Spleen (tissue), 11 donors: ENCODE measurements at regions not wholly inside any gene's neighbourhood (a gene's known extent, or its start where the extent isn't known, plus 50 kb on each side); places are given as distances from the start of the nearest gene placed in this dataset.

ENCODE experiments used
- DNase-seq: peaks from one replicate; pipeline ENCODE4 v3.0.0-alpha.2; 2020
- H3K27ac ChIP-seq, 8 donors: fragments of 200-600 bp; sonication (generic) in 7 of 8; 1 replicate in 4 of 8; 2 replicates in 4 of 8; pipeline versions ENCODE4 v1.5.0 to v1.8.0; 2016 to 2021; ENCODE audit warnings: inconsistent platforms in 4 of 8, mild to moderate bottlenecking in 4 of 8, moderate library complexity in 1 of 8
- H3K27me3 ChIP-seq, 7 donors: fragments of 200-600 bp; sonication (generic) in 6 of 7; replicated peaks in 1 of 7; 1 replicate in 4 of 7; 2 replicates in 3 of 7; pipeline versions ENCODE4 v1.5.0 to v1.8.0; 2016 to 2021; ENCODE audit warnings: inconsistent platforms in 3 of 7, mild to moderate bottlenecking in 1 of 7
- H3K36me3 ChIP-seq, 6 donors: fragments of 200-600 bp; sonication (generic) in 5 of 6; 1 replicate in 4 of 6; 2 replicates in 2 of 6; pipeline versions ENCODE4 v1.5.0 to v1.8.0; 2016 to 2021; ENCODE audit warnings: inconsistent platforms in 2 of 6
- H3K4me1 ChIP-seq, 6 donors: fragments of 200-600 bp; sonication (generic) in 5 of 6; 1 replicate in 3 of 6; 2 replicates in 3 of 6; pipeline versions ENCODE4 v1.5.0 to v1.8.0; 2016 to 2021; ENCODE audit warnings: inconsistent platforms in 3 of 6
- H3K4me3 ChIP-seq, 8 donors: fragments of 200-600 bp; sonication (generic) in 7 of 8; 1 replicate in 4 of 8; 2 replicates in 4 of 8; pipeline versions ENCODE4 v1.5.0 to v1.8.0; 2016 to 2021; ENCODE audit warnings: inconsistent platforms in 4 of 8, mild to moderate bottlenecking in 4 of 8, moderate library complexity in 2 of 8
- H3K9me3 ChIP-seq, 8 donors: fragments of 200-600 bp; sonication (generic) in 7 of 8; 1 replicate in 4 of 8; 2 replicates in 4 of 8; pipeline versions ENCODE4 v1.5.0 to v1.8.0; 2016 to 2021; ENCODE audit warnings: inconsistent platforms in 4 of 8
- CTCF ChIP-seq, 11 experiments: fragments of 200-600 bp in 7 of 11; fragments of 450-650 bp in 4 of 11; sonication (generic) in 4 of 11; IDR thresholded peaks in 8 of 11; conservative IDR thresholded peaks in 3 of 11; 1 replicate in 7 of 11; 2 replicates in 4 of 11; pipeline versions ENCODE4 v1.4.0 to v1.8.0; 2016 to 2021; ENCODE audit warnings: antibody characterized with exemption in 11 of 11, inconsistent platforms in 4 of 11, mild to moderate bottlenecking in 1 of 11
- POLR2A ChIP-seq, 3 donors: fragments of 450-650 bp; IDR thresholded peaks; one replicate each; pipeline ENCODE4 v1.5.1; 2017; ENCODE audit warnings: antibody characterized with exemption in 3 of 3, mild to moderate bottlenecking in 1 of 3
- POLR2AphosphoS5 ChIP-seq, 3 donors: sonication (generic); formaldehyde crosslinking; IDR thresholded peaks; one replicate each; pipeline ENCODE4 v1.5.1; 2017; ENCODE audit warnings: antibody characterized with exemption in 3 of 3
- WGBS, 5 donors: extraction: QIAGEN DNeasy Blood & Tissue Kit in 3 of 5; methylation state at CpG; one replicate each; pipeline versions ENCODE4 v1.1.5 to v1.1.7; 2013 to 2018; 5-methylcytosine and 5-hydroxymethylcytosine counted together
- intact Hi-C: fragments of 100-400 bp; cut with DNase I; formaldehyde crosslinking; loops from one replicate; pipeline ENCODE4 v1.15.0; 2023; ENCODE audit warnings: low total_unique reads
- donor health status: healthy with polysubstance abuse.
- donor health status: DM: no; HTN: no; CAD: no; lungs with moderate emphysema.
- donor health status: DM: no; HTN: no; CAD: no.
- donor health status: Bipolar disorder and iron deficiency.
- donor health status: healthy.
- donor health status: DM: no; HTN: no; CAD: no.
- donor health status: DM: yes; HTN: yes; CAD: no.

DNA sequence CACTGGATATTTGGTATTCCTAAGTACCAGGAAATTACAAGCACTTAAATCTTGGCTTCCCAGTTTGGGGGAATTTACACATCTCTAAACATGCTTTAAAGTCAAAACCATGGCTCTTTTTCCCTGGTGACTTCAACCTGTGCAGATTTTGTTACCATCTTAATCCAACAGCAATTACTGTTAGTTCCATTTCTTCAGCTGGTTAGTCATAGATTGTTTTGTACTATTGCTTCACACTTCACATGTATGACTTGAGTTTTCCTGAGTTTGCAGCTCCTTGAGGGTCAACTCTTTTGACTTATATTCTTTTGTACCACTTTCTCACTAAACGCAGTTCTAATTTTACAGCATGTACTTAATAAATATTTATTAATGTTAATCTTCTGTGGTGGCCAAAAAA lies 203.4 kb upstream of the RND3 start:
- no peaks in the 10 kb centered on the region for H3K36me3 ChIP-seq
- TF ChIP-seq POLR2A (IDR thresholded peaks at IDR 0.05) (no peak), CTCF (IDR thresholded peaks at IDR 0.05 in 8 of 11, conservative IDR thresholded peaks at IDR 0.05 in 3 of 11) (no peak), POLR2AphosphoS5 (IDR thresholded peaks at IDR 0.05) (no peak)
- H3K4me1 ChIP-seq, result no peaks in the 10 kb centered on the region
- no peak for DNase-seq
- H3K9me3 ChIP-seq, result no peaks in the 10 kb centered on the region
- H3K27me3 ChIP-seq, result no peaks in the 10 kb centered on the region
- 72 to 89% (median 75%) methylated on average over 1 of the region's 1 CpG for WGBS, 5 donors
- H3K4me3 ChIP-seq, result no peak overlapping the region
- intact Hi-C loops, result no loop called here
- H3K27ac ChIP-seq, result no peak overlapping the region

GRCh38 chr2:150690261-150690660 lies 202.8 kb upstream of the RND3 start:
- 77 to 89% (median 79%) methylated on average over 2 of the region's 2 CpGs for WGBS, 5 donors
- intact Hi-C loops, result no loop called here
- Histone ChIP-seq H3K27me3 (no peaks in the 10 kb centered on the region), H3K9me3 (no peaks in the 10 kb centered on the region), H3K4me1 (no peaks in the 10 kb centered on the region), H3K36me3 (no peaks in the 10 kb centered on the region), H3K27ac (no peak overlapping the region), H3K4me3 (no peak overlapping the region)
- no peak for DNase-seq
- TF ChIP-seq POLR2AphosphoS5 (IDR thresholded peaks at IDR 0.05), result no peak
- no peak for TF ChIP-seq POLR2A (IDR thresholded peaks at IDR 0.05)
- TF ChIP-seq CTCF (IDR thresholded peaks at IDR 0.05 in 8 of 11, conservative IDR thresholded peaks at IDR 0.05 in 3 of 11), result no peak

- WGBS, 5 donors, result 43 to 72% (median 62%) methylated on average over 2 of the region's 2 CpGs
- no peak for DNase-seq
- H3K9me3 ChIP-seq, result no peaks in the 10 kb centered on the region
- H3K27me3 ChIP-seq, result no peaks in the 10 kb centered on the region
- H3K27ac ChIP-seq, result peak overlapping the region in 1 of 8 donors; percentile 5
- no peak overlapping the region for H3K4me3 ChIP-seq
- intact Hi-C loops, result no loop called here
- no peaks in the 10 kb centered on the region for H3K4me1 ChIP-seq
- TF ChIP-seq POLR2AphosphoS5 (IDR thresholded peaks at IDR 0.05) (no peak), CTCF (IDR thresholded peaks at IDR 0.05 in 8 of 11, conservative IDR thresholded peaks at IDR 0.05 in 3 of 11) (no peak), POLR2A (IDR thresholded peaks at IDR 0.05) (no peak)
- H3K36me3 ChIP-seq, result no peaks in the 10 kb centered on the region
Measured at GRCh38 chr2:150689590-150689989, 202.1 kb upstream of the RND3 start.

GRCh38 chr2:150688016-150688415 lies 200.5 kb upstream of the RND3 start:
- Histone ChIP-seq H3K27ac (no peak overlapping the region), H3K36me3 (no peaks in the 10 kb centered on the region), H3K9me3 (no peaks in the 10 kb centered on the region), H3K4me3 (no peak overlapping the region), H3K27me3 (no peaks in the 10 kb centered on the region), H3K4me1 (no peaks in the 10 kb centered on the region)
- WGBS, 5 donors, result 63 to 84% (median 76%) methylated on average over 3 of the region's 3 CpGs
- DNase-seq, result no peak
- intact Hi-C loops, result no loop called here
- no peak for TF ChIP-seq POLR2A (IDR thresholded peaks at IDR 0.05)
- TF ChIP-seq POLR2AphosphoS5 (IDR thresholded peaks at IDR 0.05), result no peak
- TF ChIP-seq CTCF (IDR thresholded peaks at IDR 0.05 in 8 of 11, conservative IDR thresholded peaks at IDR 0.05 in 3 of 11), result no peak
